GM12873 (cell line): ENCODE measurements at regions not wholly inside any gene's neighbourhood (a gene's known extent, or its start where the extent isn't known, plus 50 kb on each side); places are given as distances from the start of the nearest gene placed in this dataset.

Experiments
- TF ChIP-seq, protein P1 (sequence below): IDR thresholded peaks from 2 replicates; pipeline ENCODE4 v1.5.1; 2012; ENCODE audit warnings: low read depth, mild to moderate bottlenecking, moderate library complexity, low read length, control low read depth; ENCODE audit not compliant: insufficient read depth; ENCODE audit errors: missing control alignments

DNA sequence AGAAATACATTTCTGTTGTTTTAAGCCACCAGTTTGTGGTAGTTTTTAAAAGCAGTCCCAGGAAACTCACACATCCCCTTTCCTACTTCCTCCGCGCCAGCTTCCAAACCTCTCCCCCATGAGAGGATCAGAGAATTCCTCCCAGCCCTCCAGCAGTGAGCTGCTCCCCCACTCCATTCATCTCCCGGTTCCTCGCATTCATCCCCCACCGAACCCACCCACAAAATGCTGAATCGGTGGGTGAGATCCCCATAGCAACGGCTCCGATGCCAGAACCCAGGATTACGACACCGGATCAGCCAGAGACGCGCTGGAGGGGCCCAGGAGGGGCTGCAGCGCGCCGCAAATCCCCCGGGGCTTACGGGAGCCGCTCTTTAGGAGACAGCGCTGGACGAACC, 251.4 kb upstream of the RPL38 start:
- TF ChIP-seq, protein P1, sequence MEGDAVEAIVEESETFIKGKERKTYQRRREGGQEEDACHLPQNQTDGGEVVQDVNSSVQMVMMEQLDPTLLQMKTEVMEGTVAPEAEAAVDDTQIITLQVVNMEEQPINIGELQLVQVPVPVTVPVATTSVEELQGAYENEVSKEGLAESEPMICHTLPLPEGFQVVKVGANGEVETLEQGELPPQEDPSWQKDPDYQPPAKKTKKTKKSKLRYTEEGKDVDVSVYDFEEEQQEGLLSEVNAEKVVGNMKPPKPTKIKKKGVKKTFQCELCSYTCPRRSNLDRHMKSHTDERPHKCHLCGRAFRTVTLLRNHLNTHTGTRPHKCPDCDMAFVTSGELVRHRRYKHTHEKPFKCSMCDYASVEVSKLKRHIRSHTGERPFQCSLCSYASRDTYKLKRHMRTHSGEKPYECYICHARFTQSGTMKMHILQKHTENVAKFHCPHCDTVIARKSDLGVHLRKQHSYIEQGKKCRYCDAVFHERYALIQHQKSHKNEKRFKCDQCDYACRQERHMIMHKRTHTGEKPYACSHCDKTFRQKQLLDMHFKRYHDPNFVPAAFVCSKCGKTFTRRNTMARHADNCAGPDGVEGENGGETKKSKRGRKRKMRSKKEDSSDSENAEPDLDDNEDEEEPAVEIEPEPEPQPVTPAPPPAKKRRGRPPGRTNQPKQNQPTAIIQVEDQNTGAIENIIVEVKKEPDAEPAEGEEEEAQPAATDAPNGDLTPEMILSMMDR = no peak

- TF ChIP-seq, protein P1 = peak; percentile 38
These were observed 250.8 kb upstream of the RPL38 start for GRCh38 chr17:73952480-73953205.

DNA sequence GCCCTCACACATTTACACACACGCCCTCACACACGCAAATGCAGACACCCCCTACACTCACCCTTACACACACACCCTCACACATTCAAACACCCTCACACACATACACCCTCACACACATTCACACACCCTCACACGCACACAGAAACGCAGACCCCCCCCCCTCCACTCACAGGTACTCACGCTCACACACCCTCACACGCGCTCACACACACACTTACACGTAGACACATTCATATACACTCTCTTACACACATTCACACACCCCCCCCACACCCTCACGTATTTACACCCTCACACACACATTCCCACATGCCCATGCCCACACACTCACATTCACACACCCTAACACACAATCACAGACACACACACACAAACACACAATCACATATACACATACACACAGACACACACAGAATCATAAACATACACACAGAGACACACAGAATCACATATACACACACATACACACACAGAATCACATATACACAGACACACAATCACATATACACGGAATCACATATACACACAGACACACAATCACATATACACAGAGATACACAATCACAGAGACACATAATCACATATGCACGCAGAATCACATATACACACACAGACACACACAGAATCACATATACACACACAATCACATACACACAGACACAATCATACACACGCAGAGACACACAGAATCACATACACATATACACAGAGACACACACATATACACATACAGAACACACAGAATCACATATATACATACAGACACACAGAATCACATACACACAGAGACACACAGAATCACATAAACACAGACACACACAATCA, 250.1 kb upstream of the RPL38 start:
- TF ChIP-seq, protein P1 = no peak

DNA sequence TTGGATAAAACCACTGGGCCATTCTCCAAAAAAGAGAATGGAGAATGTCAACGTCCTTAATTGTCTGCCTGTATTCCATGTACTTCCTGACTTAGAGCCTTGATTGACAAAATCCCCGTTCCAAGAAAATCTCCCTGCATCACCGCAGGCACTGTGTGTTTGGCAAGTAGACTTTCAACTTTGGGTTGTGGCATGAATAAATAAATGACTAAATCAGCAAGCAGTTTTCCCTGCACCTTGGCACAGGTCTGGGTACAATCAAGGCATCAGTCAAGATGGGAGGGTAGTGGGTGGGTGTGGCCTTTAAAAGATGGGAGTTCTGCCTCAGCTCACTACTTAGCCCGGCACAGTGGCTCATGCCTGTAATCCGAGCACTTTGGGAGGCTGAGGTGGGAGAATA, 248.5 kb upstream of the RPL38 start:
- TF ChIP-seq, protein P1 = no peak

GRCh38 chr17:73955616-73956015, 247.9 kb upstream of the RPL38 start:
- TF ChIP-seq, protein P1 = no peak

GRCh38 chr17:73956169-73956568, 247.3 kb upstream of the RPL38 start:
- TF ChIP-seq, protein P1 = no peak

DNA sequence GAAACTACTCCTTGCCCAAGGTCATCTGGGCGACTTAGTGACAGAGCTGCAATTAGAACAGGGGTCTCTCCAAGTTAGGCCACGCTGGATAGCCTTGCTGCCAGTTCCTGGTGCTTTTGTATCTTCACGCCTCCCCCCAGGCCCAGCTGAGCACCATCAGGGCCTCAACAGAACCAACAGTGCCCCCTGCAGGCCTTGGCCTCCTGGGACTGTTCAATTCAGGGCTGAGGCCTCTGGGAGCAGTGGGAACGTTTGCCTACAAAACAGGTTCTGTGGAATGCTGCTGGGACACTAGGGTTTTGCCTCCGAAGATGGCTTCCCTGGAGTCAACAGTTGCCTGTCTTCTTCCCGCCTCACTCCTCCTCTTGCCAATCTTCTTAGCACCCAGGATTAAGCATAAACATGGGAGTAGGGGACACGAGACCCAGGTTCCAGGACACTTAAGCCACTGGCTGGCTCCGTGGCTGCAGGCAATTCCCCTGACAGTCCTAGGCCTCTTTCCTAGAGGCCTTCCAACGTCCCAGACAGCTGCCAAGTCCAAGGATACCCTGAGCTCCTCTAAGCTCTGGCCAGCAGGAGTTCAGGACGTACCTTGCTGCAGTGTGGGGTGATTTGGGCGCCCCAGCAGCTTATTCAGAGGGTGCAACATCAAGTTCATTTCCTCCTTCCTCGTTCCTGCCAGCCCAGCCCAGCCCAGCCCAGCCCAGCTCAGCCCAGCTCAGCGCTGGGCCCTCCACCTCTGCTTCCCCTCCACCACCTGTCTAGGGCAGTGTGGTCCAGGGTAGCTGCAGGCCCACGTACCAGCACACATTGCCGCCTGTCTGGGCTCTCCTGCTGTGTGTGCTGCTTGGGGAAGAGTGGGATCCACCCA, 246.6 kb upstream of the RPL38 start:
- TF ChIP-seq, protein P1 = peak; percentile 71
